ENCODE measurements at regions not wholly inside any gene's neighbourhood (a gene's known extent, or its start where the extent isn't known, plus 50 kb on each side); places are given as distances from the start of the nearest gene placed in this dataset.

GRCh38 chr5:152994033-152994680 is 496.3 kb upstream of the GRIA1 start:
- no peak for DNase-seq (ENCODE audit: low read depth, low spot score)

- no peak for DNase-seq (ENCODE audit: low read depth, low spot score)
These were observed 495.2 kb upstream of the GRIA1 start for GRCh38 chr5:152995214-152995725.

- no peak for DNase-seq (ENCODE audit: low read depth, low spot score)
These were observed 484.8 kb upstream of the GRIA1 start for GRCh38 chr5:153005711-153006110.

- no peak for DNase-seq (ENCODE audit: low read depth, low spot score)
These were observed 483.8 kb upstream of the GRIA1 start for GRCh38 chr5:153006681-153007080.

- no peak for DNase-seq (ENCODE audit: low read depth, low spot score)
These were observed 476.3 kb upstream of the GRIA1 start for GRCh38 chr5:153014194-153014593.

- no peak for DNase-seq (ENCODE audit: low read depth, low spot score)
These were observed 472.3 kb upstream of the GRIA1 start for GRCh38 chr5:153018121-153018520.

GRCh38 chr5:153030755-153031725 is 459.4 kb upstream of the GRIA1 start:
- no peak for DNase-seq (ENCODE audit: low read depth, low spot score)

- DNase-seq (ENCODE audit: low read depth, low spot score): no peak
These were observed 451.0 kb upstream of the GRIA1 start for GRCh38 chr5:153039501-153039900.

GRCh38 chr5:153043886-153044285 is 446.6 kb upstream of the GRIA1 start:
- no peak for DNase-seq (ENCODE audit: low read depth, low spot score)

- no peak for DNase-seq (ENCODE audit: low read depth, low spot score)
These were observed 439.8 kb upstream of the GRIA1 start for GRCh38 chr5:153050496-153051179.

- DNase-seq (ENCODE audit: low read depth, low spot score): no peak
These were observed 424.2 kb upstream of the GRIA1 start for GRCh38 chr5:153066281-153066680.

GRCh38 chr5:153067869-153068268 is 422.6 kb upstream of the GRIA1 start:
- no peak for DNase-seq (ENCODE audit: low read depth, low spot score)

- no peak for DNase-seq (ENCODE audit: low read depth, low spot score)
These were observed 411.1 kb upstream of the GRIA1 start for GRCh38 chr5:153079396-153079795.

- DNase-seq (ENCODE audit: low read depth, low spot score): no peak
These were observed 409.5 kb upstream of the GRIA1 start for GRCh38 chr5:153080940-153081339.

GRCh38 chr5:153081385-153081784 is 409.1 kb upstream of the GRIA1 start:
- DNase-seq (ENCODE audit: low read depth, low spot score): no peak

GRCh38 chr5:153084511-153084910 is 406.0 kb upstream of the GRIA1 start:
- no peak for DNase-seq (ENCODE audit: low read depth, low spot score)

- DNase-seq (ENCODE audit: low read depth, low spot score): no peak
These were observed 404.0 kb upstream of the GRIA1 start for GRCh38 chr5:153086486-153086885.

GRCh38 chr5:153088538-153088937 is 401.9 kb upstream of the GRIA1 start:
- DNase-seq (ENCODE audit: low read depth, low spot score): no peak

GRCh38 chr5:153094333-153094732 is 396.1 kb upstream of the GRIA1 start:
- DNase-seq (ENCODE audit: low read depth, low spot score): no peak

GRCh38 chr5:153096381-153096780 is 394.1 kb upstream of the GRIA1 start:
- no peak for DNase-seq (ENCODE audit: low read depth, low spot score)

GRCh38 chr5:153099328-153099727 is 391.1 kb upstream of the GRIA1 start:
- DNase-seq (ENCODE audit: low read depth, low spot score): no peak
